Choroid plexus epithelial cell (primary cell): ENCODE measurements at regions not wholly inside any gene's neighbourhood (a gene's known extent, or its start where the extent isn't known, plus 50 kb on each side); places are given as distances from the start of the nearest gene placed in this dataset.

ENCODE experiments used
- DNase-seq: peaks from one replicate; pipeline ENCODE4 v3.0.0-alpha.2; 2010; ENCODE audit warnings: low read depth
- H3K4me3 ChIP-seq: 2 replicates; pipeline ENCODE4 v1.5.1; 2011; ENCODE audit warnings: low read depth, mild to moderate bottlenecking, control low read depth, low read length, moderate library complexity
- CTCF ChIP-seq: conservative IDR thresholded peaks from 2 replicates; pipeline ENCODE4 v1.5.1; 2011; ENCODE audit warnings: low read depth, mild to moderate bottlenecking, control low read depth, inconsistent platforms, low read length, moderate library complexity

- TF ChIP-seq CTCF, result no peak
- no peak overlapping the region for H3K4me3 ChIP-seq
- DNase-seq, result no peak
Measured at GRCh38 chr6:141290941-141291721, 841.6 kb upstream of the GJE1 start.

- TF ChIP-seq CTCF, result no peak
- no peak overlapping the region for H3K4me3 ChIP-seq
- DNase-seq, result no peak
Measured at GRCh38 chr6:141288947-141289346, 843.8 kb upstream of the GJE1 start.

GRCh38 chr6:141282263-141282662 lies 850.5 kb upstream of the GJE1 start:
- no peak overlapping the region for H3K4me3 ChIP-seq
- DNase-seq, result no peak
- TF ChIP-seq CTCF, result no peak

GRCh38 chr6:141269684-141270083 lies 863.0 kb upstream of the GJE1 start:
- DNase-seq, result no peak
- no peak for TF ChIP-seq CTCF
- H3K4me3 ChIP-seq, result no peak overlapping the region

GRCh38 chr6:141267420-141267819 lies 865.3 kb upstream of the GJE1 start:
- TF ChIP-seq CTCF, result no peak
- DNase-seq, result no peak
- no peak overlapping the region for H3K4me3 ChIP-seq

GRCh38 chr6:141265756-141266623 lies 866.7 kb upstream of the GJE1 start:
- DNase-seq, result peak; percentile 13
- TF ChIP-seq CTCF, result no peak
- H3K4me3 ChIP-seq, result peak overlapping the region; percentile 34
